NCI-H446 (cell line): ENCODE measurements at regions not wholly inside any gene's neighbourhood (a gene's known extent, or its start where the extent isn't known, plus 50 kb on each side); places are given as distances from the start of the nearest gene placed in this dataset.

ENCODE experiments used
- DNase-seq, 2 experiments: peaks; one replicate each; lab custom pipeline; 2025; lab: John Stamatoyannopoulos, UW

- DNase-seq, result no peak
Observed at GRCh38 chr6:16976385-16977183, 125.3 kb upstream of the STMND1 start.

DNA sequence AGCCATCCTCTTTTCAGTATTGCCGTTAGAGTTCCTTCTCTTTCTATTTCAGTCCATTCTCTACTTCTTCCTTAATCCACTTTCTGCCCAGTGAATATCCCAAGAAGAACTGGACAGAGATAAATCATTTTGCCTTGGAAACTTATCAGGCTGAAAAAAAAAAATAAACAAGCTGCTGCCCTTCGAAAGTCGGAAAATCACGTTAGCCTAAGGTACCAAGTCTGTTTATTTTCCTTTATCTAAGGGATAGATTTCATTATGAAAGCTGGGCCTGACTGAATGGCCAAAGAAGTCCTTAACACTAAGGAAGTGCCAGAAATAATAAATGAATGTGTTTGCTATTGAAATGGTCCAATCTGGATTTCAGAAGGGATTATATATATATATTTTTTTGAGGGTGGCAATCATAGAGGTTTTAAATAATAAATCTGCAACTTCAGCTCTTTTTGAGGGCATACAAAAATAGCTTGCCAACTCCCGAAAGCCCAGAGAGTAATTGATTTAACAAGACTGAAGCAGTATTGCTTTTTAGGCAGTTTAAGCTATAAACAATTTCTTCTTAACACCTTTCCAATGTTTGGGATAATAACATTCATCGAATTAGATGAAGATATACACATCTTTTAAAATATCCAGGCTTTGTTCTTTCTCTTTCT lies 127.0 kb upstream of the STMND1 start:
- DNase-seq, result no peak

- DNase-seq, result no peak
Observed at GRCh38 chr6:16974387-16974673, 127.5 kb upstream of the STMND1 start.

- DNase-seq, result no peak
Observed at GRCh38 chr6:16973545-16974386, 128.1 kb upstream of the STMND1 start.

DNA sequence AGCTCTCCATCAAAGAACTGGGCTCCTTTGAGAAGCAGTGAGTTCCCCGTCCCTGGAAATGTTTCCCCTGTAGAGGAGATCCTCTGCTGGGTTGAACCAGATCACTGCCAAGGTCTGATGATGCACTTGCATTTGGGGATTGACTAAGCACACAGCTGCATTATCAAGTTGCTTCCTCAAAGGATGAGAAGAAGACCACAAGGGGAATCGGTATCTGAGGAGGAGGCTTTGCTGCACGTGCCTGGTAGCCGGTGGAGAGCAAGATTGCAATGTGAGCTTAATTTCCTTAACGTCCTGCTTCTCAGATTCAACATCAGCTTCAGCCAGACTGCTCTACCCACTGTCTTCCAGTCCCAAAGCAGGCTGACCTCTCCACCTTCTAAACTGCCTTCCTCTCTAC lies 128.8 kb upstream of the STMND1 start:
- DNase-seq, result no peak

DNA sequence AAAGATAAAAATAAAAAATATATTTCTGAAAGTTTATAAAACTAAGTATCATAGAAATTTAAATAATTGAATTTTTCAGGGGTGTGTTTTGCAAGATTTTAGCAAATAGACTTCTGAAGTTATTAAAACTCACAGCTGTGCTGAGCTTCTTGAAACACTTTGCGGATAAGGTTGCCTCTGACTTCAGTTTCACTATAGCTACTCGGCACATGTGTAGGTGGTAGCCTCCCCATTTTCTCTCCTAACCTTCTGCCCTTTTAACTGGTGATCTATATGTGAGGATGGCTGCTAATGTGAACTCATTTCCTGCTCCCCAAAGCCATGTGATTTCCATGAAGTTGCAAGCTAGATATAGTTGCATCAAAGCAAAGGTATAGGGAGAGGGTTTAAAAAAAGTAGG lies 129.3 kb upstream of the STMND1 start:
- no peak for DNase-seq

GRCh38 chr6:16969699-16970655 lies 131.9 kb upstream of the STMND1 start:
- no peak for DNase-seq

GRCh38 chr6:16968101-16968500 lies 133.7 kb upstream of the STMND1 start:
- DNase-seq, result no peak

DNA sequence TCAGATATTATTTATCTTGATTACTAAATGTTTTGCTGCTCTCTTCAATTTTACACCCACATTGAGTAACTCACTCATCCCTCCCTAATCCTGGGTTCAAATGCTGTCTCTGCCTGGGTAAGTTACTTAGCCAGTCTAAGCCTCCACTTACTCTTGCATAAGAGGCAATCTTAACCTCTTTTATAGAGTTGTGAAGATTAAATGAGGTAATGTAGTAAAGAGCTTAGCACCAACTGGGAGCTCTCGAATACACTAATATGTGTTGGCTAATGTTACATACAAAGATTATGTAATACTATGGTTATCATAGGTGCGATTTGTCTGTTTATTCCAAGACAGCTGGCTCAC lies 134.4 kb upstream of the STMND1 start:
- DNase-seq, result no peak

DNA sequence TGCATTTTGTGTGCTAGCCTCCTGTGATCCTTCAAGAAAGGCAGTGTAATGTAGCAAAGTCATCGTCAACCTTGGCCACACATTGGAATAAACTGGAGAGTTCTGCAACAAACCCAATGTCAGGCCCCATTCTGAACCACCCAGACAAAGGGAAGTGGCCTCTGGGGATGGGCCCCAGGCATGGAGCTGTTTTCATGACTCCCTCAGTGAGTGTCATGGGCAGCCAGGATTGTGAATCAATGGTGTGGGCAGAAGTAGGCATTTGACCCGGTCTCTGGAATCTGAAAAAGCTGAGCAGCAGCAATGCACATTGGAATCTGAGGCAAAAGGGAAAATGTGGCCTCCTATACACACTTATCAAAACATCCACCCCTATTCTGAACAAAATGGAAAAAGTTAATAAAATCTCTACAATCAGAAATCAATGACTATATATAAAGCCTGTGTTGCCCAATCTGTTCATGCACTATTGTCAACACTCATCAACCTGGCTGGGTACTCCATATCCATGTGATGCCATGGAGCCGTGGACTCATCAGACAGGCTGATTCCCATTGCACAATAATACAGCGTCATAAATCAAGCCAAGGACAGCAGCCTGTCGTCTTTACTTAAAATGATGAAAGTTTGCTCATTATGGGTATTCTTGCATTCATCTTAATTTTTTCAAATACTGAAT lies 134.9 kb upstream of the STMND1 start:
- no peak for DNase-seq

- DNase-seq, result no peak
Observed at GRCh38 chr6:16965689-16966088, 136.2 kb upstream of the STMND1 start.

- peak; percentile 73 to 83 for DNase-seq
Observed at GRCh38 chr6:16964553-16965499, 137.0 kb upstream of the STMND1 start.

- no peak for DNase-seq
Observed at GRCh38 chr6:16961577-16961976, 140.3 kb upstream of the STMND1 start.

DNA sequence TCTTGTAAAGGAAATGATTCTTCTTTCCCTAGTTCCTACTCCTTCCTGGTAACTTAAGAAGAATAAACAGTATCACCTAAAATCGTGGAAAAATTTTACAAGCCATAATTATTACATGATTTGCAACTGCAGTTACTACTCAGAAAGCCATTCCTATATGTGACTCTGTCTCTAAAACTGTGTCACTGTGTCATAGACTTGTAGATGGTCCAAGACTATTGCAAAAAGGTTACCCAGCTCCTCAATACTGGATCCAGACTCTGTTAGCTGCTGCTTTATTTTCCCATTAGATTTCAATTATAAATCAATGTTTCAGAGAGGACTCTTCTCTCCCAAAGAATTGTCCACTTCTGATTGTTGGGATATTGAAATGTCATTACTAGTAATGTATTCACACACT lies 142.1 kb upstream of the STMND1 start:
- no peak for DNase-seq

DNA sequence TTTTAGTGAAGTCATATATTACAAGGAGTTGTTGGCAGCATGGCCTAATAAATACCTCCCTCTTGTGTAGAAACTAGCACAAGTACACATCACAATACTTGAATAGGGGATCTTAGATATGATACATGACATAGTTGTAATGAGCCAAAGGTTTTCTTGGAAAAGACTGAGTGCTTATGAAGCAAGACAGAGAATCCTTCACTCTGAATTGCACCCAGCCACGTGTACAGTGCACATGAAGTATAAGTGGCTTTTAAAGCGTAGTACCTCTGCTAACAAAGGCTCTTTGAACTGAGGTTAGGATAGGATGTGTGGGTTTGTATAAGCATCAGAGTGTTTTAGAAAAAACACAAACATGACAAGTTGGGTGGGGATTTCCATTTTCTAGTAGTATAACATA lies 145.5 kb upstream of the STMND1 start:
- DNase-seq, result no peak

- no peak for DNase-seq
Observed at GRCh38 chr6:16955899-16956298, 146.0 kb upstream of the STMND1 start.

- DNase-seq, result no peak
Observed at GRCh38 chr6:16953905-16954304, 147.9 kb upstream of the STMND1 start.

- DNase-seq, result no peak
Observed at GRCh38 chr6:16953446-16953845, 148.4 kb upstream of the STMND1 start.

- no peak for DNase-seq
Observed at GRCh38 chr6:16950825-16951495, 150.9 kb upstream of the STMND1 start.

GRCh38 chr6:16950302-16950701 lies 151.5 kb upstream of the STMND1 start:
- no peak for DNase-seq
